ENCODE measurements at regions not wholly inside any gene's neighbourhood (a gene's known extent, or its start where the extent isn't known, plus 50 kb on each side); places are given as distances from the start of the nearest gene placed in this dataset.

DNA sequence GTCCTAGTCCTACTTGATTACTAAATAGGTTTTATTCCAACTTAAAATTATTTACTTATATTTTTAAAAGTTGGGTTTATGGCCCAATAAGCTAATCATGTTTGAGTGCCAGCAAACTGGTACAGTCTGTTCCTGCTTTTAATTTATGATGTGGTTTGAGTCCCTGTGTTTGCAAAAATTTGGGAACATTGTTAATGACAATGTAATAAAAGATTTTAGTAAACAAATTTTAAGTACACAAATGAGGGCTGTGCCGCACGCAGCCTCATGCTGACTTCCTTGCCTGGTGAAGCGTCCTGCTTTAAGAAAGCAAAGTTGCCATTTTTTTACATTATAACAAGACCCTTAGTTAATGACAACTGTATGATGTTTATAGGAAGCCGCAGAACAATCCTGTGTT, 96.8 kb upstream of the MAP1B start:
- H3K4me3 ChIP-seq, result no peak overlapping the region
- H3K27ac ChIP-seq, result no peak overlapping the region
- no peak for ATAC-seq (replicated peaks in 6 of 8)
- WGBS, 10 experiments, result 17 to 100% (median 80%) methylated on average over 2 to 4 of the region's 4 CpGs; no CpG with 5 or more reads in 1 of the 10 experiments
- peaks cover 58 to 59% of the 10 kb centered on the region in 2 donors for H3K4me1 ChIP-seq (replicated peaks in 1 of 2)
- in situ Hi-C loops (cut with MboI; ENCODE audit: low pct_unique_long_range_greater_than_20kb in 2 of 9, low sequenced_read_pairs in 9 of 9, unreplicated experiment in 9 of 9), result loop anchor here in 2 of 9 experiments (25.0 kb wide), 1 partner anchor 223 kb away; no protein-coding TSS in a partner anchor

DNA sequence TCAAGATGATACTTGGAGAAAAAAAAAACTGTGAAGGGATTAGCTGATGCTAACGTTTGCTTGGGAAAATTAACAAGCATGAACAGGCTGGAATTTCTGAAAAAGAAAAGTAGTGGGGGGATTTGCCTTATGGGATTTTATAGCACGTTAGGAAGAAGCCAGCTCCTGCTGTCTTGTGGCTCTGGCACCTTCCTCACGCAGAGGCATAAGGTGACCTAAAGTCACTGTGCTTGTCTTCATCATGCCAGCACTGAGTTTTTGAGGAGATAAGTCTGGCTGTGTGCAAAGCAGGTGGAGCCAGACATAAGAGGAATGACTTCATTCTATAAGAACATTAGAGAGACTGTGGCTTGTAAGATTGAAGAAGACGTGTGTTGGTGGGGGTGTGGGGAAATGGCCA, 94.4 kb upstream of the MAP1B start:
- WGBS, 10 experiments, result 42 to 100% (median 72%) methylated on average over 2 to 4 of the region's 4 CpGs
- no peak overlapping the region for H3K27ac ChIP-seq
- in situ Hi-C loops (cut with MboI; ENCODE audit: low pct_unique_long_range_greater_than_20kb in 2 of 9, low sequenced_read_pairs in 9 of 9, unreplicated experiment in 9 of 9), result loop anchor here in 2 of 9 experiments (25.0 kb wide), 1 partner anchor 226 kb away; no protein-coding TSS in a partner anchor
- H3K4me1 ChIP-seq (replicated peaks in 1 of 2), result peaks cover 34 to 37% of the 10 kb centered on the region in 2 donors
- no peak for ATAC-seq (replicated peaks in 6 of 8)
- no peak overlapping the region for H3K4me3 ChIP-seq

DNA sequence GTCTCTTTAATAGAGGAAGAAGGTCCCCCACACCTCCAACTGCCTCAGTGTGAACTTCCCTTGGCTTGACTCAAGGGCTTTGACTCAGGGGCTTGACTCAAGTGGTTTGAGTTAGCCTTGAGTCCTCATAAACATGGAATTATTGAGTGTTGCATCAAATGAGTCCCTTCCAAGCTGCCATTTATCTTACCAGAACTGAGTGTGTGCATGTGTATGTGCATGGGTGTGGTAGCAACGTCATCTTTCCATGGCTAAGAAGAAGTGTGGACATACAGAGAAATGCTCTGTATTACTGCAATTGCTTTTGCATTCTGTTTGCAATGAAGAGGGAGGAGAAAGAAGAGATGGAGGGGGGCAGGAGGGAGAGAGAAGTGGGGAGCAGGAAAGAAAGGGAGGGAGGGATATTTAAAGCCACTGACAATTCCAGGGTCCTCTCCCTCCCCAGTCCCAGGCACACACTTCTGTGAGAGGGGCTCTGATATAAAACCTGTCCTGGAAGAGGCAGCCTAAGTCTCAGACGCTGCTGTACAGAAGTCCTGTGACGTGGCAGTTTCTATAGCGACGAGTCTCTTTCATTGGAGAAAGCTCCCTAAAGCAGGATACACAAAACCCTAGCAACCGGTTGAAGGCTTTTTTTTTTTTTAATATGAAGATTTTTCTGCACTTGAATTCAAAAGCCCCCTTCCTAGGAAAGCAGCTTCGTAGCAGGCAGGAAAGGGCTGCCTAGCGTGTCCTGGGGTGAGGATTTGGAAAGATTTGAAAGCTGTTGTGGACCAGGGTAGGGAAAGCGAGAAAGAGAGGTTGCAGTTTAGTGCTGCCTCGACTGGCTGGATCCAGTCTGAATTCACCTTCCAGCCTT, 93.3 kb upstream of the MAP1B start:
- Histone ChIP-seq H3K4me1 (replicated peaks in 1 of 2) (peaks cover 30 to 35% of the 10 kb centered on the region in 2 donors), H3K27ac (peak overlapping the region; percentile 85 to 87), H3K4me3 (peak overlapping the region in 2 of 5 donors; percentile 6 to 13)
- peak; percentile 78 to 97 (median 93) for ATAC-seq (replicated peaks in 6 of 8)
- in situ Hi-C loops (cut with MboI; ENCODE audit: low pct_unique_long_range_greater_than_20kb in 2 of 9, low sequenced_read_pairs in 9 of 9, unreplicated experiment in 9 of 9), result loop anchor here in 2 of 9 experiments (25.0 kb wide), 1 partner anchor 227 kb away; no protein-coding TSS in a partner anchor
- 11 to 60% (median 40%) methylated on average over 1 to 5 of the region's 10 CpGs; no CpG with 5 or more reads in 3 of the 10 experiments for WGBS, 10 experiments

DNA sequence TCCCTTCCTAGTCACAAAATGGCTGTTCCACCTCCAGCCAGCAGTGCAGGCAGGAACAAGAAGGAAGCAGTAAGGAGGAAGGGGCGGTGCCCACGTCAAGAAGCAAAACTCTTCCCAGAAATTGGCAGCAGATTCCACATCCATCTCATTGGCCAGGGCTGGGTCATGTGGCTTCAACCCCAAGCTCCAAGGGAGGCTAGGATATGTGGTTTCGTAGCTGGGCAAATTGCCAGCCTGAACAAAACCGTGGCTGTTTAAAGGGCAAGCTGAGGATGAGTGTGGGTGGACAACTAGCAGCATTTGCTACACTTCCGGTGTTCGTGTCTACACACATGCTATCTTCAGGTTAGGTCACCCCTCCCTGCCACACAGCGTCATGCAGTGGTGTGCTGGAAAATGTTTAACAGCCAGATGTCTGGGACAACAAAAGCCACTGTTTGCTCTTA, 92.1 kb upstream of the MAP1B start:
- Histone ChIP-seq H3K4me3 (no peak overlapping the region), H3K27ac (peak overlapping the region; percentile 85 to 87), H3K4me1 (replicated peaks in 1 of 2) (peaks cover 34% of the 10 kb centered on the region in 2 donors)
- peak; percentile 16 to 75 (median 58) for ATAC-seq (replicated peaks in 6 of 8)
- in situ Hi-C loops (cut with MboI; ENCODE audit: low pct_unique_long_range_greater_than_20kb in 2 of 9, low sequenced_read_pairs in 9 of 9, unreplicated experiment in 9 of 9), result loop anchor here in 2 of 9 experiments (25.0 kb wide), 1 partner anchor 228 kb away; no protein-coding TSS in a partner anchor
- 36 to 94% (median 83%) methylated on average over 3 to 7 of the region's 7 CpGs; no CpG with 5 or more reads in 3 of the 10 experiments for WGBS, 10 experiments

DNA sequence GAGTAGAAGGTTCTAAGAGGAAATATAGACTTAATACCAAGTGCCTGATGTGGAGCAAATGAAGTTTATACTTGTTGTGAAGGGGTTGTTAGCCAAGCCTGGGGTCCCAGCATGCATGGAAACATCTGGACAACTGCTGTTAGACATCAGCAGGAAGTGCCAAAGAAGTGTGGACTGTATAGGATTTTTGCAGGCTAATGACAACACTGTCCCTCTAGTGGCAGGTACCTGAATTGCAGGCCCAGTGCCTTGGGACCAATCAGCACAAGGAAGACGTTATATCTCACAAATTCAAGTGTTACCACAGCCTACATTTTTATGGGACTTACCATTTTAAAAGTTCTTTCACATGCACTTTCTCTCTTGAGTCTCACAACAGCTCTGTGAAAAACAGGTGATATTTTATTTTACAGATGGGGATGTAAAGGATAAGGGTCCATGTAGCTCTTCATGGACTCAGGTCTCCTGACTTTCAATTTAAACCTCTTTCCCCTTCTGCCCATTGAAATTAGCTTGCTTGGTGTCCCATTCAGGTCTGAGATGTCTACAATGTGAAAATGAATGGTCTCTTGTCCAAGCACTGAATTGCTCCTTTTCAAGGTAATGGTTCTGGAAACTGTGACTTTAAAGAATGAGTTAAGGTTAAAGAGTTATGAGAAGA, 89.0 kb upstream of the MAP1B start:
- Histone ChIP-seq H3K4me1 (replicated peaks in 1 of 2) (peaks cover 40 to 42% of the 10 kb centered on the region in 2 donors), H3K27ac (no peak overlapping the region), H3K4me3 (no peak overlapping the region)
- peak in 3 of 8 experiments; percentile 14 to 56 (median 32) for ATAC-seq (replicated peaks in 6 of 8)
- in situ Hi-C loops (cut with MboI; ENCODE audit: low pct_unique_long_range_greater_than_20kb in 2 of 9, low sequenced_read_pairs in 9 of 9, unreplicated experiment in 9 of 9), result loop anchor here in 2 of 9 experiments (25.0 kb wide), 1 partner anchor 231 kb away; no protein-coding TSS in a partner anchor
- WGBS, 10 experiments, result 13 to 100% (median 53%) methylated on average over 1 of the region's 1 CpG; no CpG with 5 or more reads in 4 of the 10 experiments

DNA sequence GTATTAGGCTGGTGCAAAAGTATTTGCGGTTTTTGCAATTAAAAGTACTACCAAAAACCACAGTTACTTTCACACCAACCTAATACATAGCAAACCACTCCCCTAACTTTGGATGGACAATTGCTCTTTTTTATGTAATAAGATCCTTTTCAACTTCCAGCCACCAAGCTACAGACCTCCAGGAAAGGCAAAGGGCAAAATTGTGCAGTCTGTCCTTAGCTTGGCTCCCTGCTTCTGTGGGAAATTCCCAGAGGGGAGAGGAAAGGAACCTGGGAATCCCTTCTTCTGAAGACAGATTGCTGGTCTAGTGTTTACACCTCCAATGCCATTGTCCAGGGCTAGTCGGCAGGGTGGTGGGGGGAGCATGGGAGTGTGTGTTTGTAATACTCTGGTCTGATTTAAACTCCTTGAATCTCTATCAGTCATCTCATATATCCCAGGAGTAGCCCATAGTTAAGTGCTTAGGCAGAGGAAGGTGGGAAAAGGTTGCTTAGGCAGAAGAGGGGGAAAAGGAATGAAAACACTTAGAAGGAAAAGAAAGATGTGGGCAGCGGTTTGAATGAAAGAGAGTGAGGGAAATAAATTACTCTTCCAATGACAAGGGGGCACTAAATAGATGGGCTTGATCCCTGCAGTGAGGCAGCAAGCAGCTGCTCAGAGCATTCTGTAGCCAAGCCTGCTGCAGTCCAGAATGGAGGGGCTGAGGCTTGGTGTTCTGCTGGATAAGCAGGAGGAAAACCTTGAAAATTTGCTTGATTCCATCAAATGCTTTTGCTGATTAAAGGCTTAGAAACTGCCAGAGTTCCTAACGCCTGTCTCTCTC, 86.9 kb upstream of the MAP1B start:
- WGBS, 10 experiments, result 0 to 65% (median 22%) methylated on average over 1 to 4 of the region's 4 CpGs; no CpG with 5 or more reads in 1 of the 10 experiments
- in situ Hi-C loops (cut with MboI; ENCODE audit: low pct_unique_long_range_greater_than_20kb in 2 of 9, low sequenced_read_pairs in 9 of 9, unreplicated experiment in 9 of 9), result loop anchor here in 2 of 9 experiments (25.0 kb wide), 1 partner anchor 233 kb away; no protein-coding TSS in a partner anchor
- H3K4me1 ChIP-seq (replicated peaks in 1 of 2), result peaks cover 19 to 21% of the 10 kb centered on the region in 2 donors
- no peak overlapping the region for H3K4me3 ChIP-seq
- ATAC-seq (replicated peaks in 6 of 8), result peak in 5 of 8 experiments; percentile 84 to 90 (median 89)
- H3K27ac ChIP-seq, result peak overlapping the region; percentile 16 to 26

DNA sequence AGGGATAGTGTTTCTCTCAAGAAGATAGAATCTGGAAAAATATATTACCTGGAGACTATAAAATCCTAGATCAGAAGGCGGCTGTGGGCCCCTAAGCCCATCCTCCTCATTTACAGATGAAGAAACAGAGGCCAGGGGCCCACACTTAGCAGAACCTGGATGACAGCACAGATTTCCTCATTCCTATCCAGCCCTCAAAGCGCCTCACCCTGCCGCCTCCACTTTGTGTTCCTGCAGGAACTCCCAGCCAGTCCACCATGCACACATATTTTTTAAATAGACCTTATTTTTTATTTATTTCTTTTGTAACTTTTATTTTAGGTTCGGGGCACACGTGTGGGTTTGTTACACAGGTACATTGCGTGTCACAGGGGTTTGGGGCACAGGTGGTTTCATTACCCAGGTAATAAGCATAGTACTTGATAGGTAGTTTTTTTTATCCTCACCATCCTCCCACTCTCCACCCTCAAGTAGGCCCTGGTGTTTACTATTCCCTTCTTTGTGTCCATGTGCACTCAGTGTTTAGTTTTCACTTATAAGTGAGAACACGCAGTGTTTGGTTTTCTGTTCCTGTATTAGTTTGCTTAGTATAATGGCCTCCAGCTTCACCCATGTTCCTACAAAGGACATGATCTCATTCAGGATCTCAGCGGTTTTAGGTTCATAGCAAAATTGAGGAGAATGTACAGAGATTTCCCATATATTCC, 85.5 kb upstream of the MAP1B start:
- 67 to 95% (median 84%) methylated on average over 3 to 7 of the region's 8 CpGs; no CpG with 5 or more reads in 1 of the 10 experiments for WGBS, 10 experiments
- in situ Hi-C loops (cut with MboI; ENCODE audit: low pct_unique_long_range_greater_than_20kb in 2 of 9, low sequenced_read_pairs in 9 of 9, unreplicated experiment in 9 of 9), result loop anchor here in 2 of 9 experiments (25.0 kb wide), 1 partner anchor 235 kb away; no protein-coding TSS in a partner anchor

DNA sequence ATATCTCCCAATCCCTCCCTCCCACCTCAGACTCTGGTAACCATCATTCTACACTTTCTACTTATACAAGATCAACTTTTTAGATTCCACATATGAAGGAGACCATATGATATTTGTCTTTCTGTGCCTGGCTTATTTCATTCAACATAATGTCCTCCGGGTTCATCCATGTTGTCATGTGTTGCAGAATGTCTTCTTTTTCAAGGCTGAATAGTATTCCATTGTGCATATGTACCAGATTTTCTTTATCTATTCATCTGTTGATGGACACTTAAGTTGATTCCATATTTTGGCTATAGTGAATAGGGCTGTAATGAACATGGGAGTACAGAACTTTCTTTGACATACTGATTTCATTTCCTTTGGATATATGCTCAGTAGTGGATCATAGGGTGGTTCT, 78.9 kb upstream of the MAP1B start:
- peaks cover 16 to 17% of the 10 kb centered on the region in 2 donors for H3K4me1 ChIP-seq (replicated peaks in 1 of 2)
- WGBS, 10 experiments, result 33 to 100% (median 90%) methylated on average over 1 of the region's 1 CpG; no CpG with 5 or more reads in 1 of the 10 experiments
- H3K27ac ChIP-seq, result no peak overlapping the region
- no peak overlapping the region for H3K4me3 ChIP-seq
- in situ Hi-C loops (cut with MboI; ENCODE audit: low pct_unique_long_range_greater_than_20kb in 2 of 9, low sequenced_read_pairs in 9 of 9, unreplicated experiment in 9 of 9), result no loop called here
- ATAC-seq (replicated peaks in 6 of 8), result no peak

More for the DNA sequence above, 85.5 kb upstream of the MAP1B start:
- Histone ChIP-seq H3K27ac (no peak overlapping the region), H3K4me3 (no peak overlapping the region), H3K4me1 (replicated peaks in 1 of 2) (peaks cover 18 to 21% of the 10 kb centered on the region in 2 donors)
- peak in 1 of 8 experiments; percentile 12 for ATAC-seq (replicated peaks in 6 of 8)

DNA sequence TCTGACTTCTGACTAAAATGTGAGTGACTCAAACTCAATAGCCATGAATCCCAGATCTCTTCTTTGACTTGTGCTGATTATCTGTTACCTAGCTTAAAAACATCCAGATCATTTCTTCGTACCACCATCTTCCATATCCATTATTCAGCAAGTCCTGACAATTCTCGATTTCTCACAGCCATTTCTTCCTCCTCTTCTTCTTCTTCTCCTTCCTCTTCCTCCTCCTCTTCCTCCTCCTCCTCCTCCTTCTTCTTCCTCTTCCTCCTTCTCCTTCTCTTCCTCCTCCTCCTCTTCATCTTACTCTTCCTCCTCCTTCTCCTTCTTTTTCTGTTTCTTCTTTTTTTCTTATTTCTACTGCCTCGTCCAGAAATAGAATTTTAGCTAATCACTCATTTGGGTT, 77.0 kb upstream of the MAP1B start:
- no peak overlapping the region for H3K4me3 ChIP-seq
- ATAC-seq (replicated peaks in 6 of 8), result no peak
- no peak overlapping the region for H3K27ac ChIP-seq
- 63 to 100% (median 91%) methylated on average over 1 to 3 of the region's 3 CpGs; no CpG with 5 or more reads in 3 of the 10 experiments for WGBS, 10 experiments
- in situ Hi-C loops (cut with MboI; ENCODE audit: low pct_unique_long_range_greater_than_20kb in 2 of 9, low sequenced_read_pairs in 9 of 9, unreplicated experiment in 9 of 9), result no loop called here
- peaks cover 33 to 34% of the 10 kb centered on the region in 2 donors for H3K4me1 ChIP-seq (replicated peaks in 1 of 2)

DNA sequence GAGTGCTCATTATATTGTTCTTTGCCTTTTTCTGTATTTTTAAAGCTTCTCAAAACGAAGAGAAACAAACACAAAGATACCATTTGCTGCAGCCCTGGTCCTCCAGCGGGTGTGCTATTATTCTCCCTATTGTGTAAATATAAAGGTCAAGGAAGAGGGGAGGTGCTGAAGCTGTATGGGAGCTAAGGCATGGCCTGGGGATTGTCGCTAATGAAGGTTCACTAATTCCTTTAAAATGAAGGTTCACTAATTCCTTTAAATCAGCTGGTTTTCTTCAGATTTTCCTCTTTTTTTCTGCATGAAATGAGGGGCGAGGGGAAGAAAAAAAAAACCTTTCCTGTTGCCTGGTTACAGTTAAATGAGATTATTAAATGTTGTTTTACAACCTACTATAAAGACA, 74.5 kb upstream of the MAP1B start:
- ATAC-seq (replicated peaks in 6 of 8), result peak in 5 of 8 experiments; percentile 39 to 75 (median 46)
- Histone ChIP-seq H3K4me3 (no peak overlapping the region), H3K4me1 (replicated peaks in 1 of 2) (peaks cover 57 to 59% of the 10 kb centered on the region in 2 donors), H3K27ac (peak overlapping the region in 1 of 2 donors; percentile 30)
- WGBS, 10 experiments, result 0 to 67% (median 4%) methylated on average over 2 to 4 of the region's 4 CpGs; no CpG with 5 or more reads in 1 of the 10 experiments
- in situ Hi-C loops (cut with MboI; ENCODE audit: low pct_unique_long_range_greater_than_20kb in 2 of 9, low sequenced_read_pairs in 9 of 9, unreplicated experiment in 9 of 9), result no loop called here

DNA sequence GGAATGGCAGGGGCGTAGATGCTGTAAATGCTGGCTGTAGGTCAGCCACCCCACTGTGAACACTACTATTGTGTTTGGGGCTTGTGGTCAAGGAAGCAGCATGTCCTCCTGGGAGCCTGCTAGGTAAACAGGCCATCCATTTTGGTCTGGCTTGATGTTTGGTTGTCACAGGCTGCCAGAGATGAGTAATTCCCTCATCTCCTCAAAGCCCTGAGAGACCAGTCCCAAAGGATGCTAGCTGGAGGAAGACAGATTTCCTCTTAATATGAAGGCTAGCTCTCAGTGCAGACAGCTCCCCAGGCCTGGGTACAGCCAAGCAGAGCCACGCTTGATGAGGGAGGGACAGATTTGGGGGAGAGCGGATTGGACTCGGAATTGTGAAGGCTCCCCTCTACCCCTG, 72.5 kb upstream of the MAP1B start:
- in situ Hi-C loops (cut with MboI; ENCODE audit: low pct_unique_long_range_greater_than_20kb in 2 of 9, low sequenced_read_pairs in 9 of 9, unreplicated experiment in 9 of 9), result no loop called here
- H3K4me1 ChIP-seq (replicated peaks in 1 of 2), result peaks cover 57 to 66% of the 10 kb centered on the region in 2 donors
- 33 to 100% (median 53%) methylated on average over 1 to 3 of the region's 4 CpGs; no CpG with 5 or more reads in 5 of the 10 experiments for WGBS, 10 experiments
- no peak overlapping the region for H3K4me3 ChIP-seq
- peak in 5 of 8 experiments; percentile 56 to 90 (median 84) for ATAC-seq (replicated peaks in 6 of 8)
- peak overlapping the region; percentile 30 to 64 for H3K27ac ChIP-seq
